MM.1S (cell line): ENCODE measurements at regions not wholly inside any gene's neighbourhood (a gene's known extent, or its start where the extent isn't known, plus 50 kb on each side); places are given as distances from the start of the nearest gene placed in this dataset.

Source experiments
- DNase-seq: peaks from one replicate; pipeline ENCODE4 v3.0.0-alpha.2; 2015
- H2AFZ ChIP-seq: fragments of 300-600 bp; sonication (generic); 2 replicates; pipeline ENCODE4 v1.6.0; 2016; ENCODE audit warnings: antibody characterized with exemption, low read length
- H3F3A ChIP-seq: fragments of 300-600 bp; sonication (generic); 2 replicates; pipeline ENCODE4 v1.6.1; 2016; ENCODE audit warnings: mild to moderate bottlenecking, antibody characterized with exemption, low read length, moderate library complexity, mixed read lengths; ENCODE audit not compliant: insufficient read depth
- H3K27ac ChIP-seq: fragments of 300-600 bp; sonication (generic); 2 replicates; pipeline ENCODE4 v1.5.1; 2016; ENCODE audit warnings: mild to moderate bottlenecking, low read length
- H3K27me3 ChIP-seq: fragments of 300-600 bp; sonication (generic); replicated peaks from 2 replicates; pipeline ENCODE4 v1.6.0; 2016; ENCODE audit warnings: low read length; ENCODE audit not compliant: insufficient read depth
- H3K36me3 ChIP-seq: fragments of 300-600 bp; sonication (generic); replicated peaks from 2 replicates; pipeline ENCODE4 v1.6.1; 2016; ENCODE audit warnings: mild to moderate bottlenecking, low read length, mixed read lengths; ENCODE audit not compliant: insufficient read depth
- H3K4me1 ChIP-seq: fragments of 300-600 bp; sonication (generic); 2 replicates; pipeline ENCODE4 v1.6.1; 2016; ENCODE audit warnings: low read length, mixed read lengths
- H3K4me2 ChIP-seq: fragments of 300-600 bp; sonication (generic); 2 replicates; pipeline ENCODE4 v1.6.0; 2016; ENCODE audit warnings: low read depth, low read length
- H3K4me3 ChIP-seq: fragments of 300-600 bp; sonication (generic); 2 replicates; pipeline ENCODE4 v1.5.1; 2016; ENCODE audit warnings: low read length, mixed read lengths
- H3K79me2 ChIP-seq: fragments of 300-600 bp; sonication (generic); 2 replicates; pipeline ENCODE4 v1.6.1; 2016; ENCODE audit warnings: mixed run types, low read length, mixed read lengths
- H3K9ac ChIP-seq: fragments of 300-600 bp; sonication (generic); 2 replicates; pipeline ENCODE4 v1.6.1; 2016; ENCODE audit warnings: low read length, mixed read lengths
- H3K9me2 ChIP-seq: fragments of 300-600 bp; sonication (generic); replicated peaks from 2 replicates; pipeline ENCODE4 v1.6.1; 2016; ENCODE audit warnings: mild to moderate bottlenecking, low read length, mixed read lengths; ENCODE audit not compliant: insufficient read depth
- H3K9me3 ChIP-seq: fragments of 300-600 bp; sonication (generic); replicated peaks from 2 replicates; pipeline ENCODE4 v1.6.1; 2016; ENCODE audit warnings: mild to moderate bottlenecking, low read length, mixed read lengths; ENCODE audit not compliant: insufficient read depth
- H4K20me1 ChIP-seq: fragments of 300-600 bp; sonication (generic); 2 replicates; pipeline ENCODE4 v1.6.1; 2016; ENCODE audit warnings: mild to moderate bottlenecking, low read length, moderate library complexity, mixed read lengths; ENCODE audit not compliant: insufficient read depth
- EZH2 ChIP-seq: fragments of 300-600 bp; sonication (generic); optimal IDR thresholded peaks from 2 replicates; pipeline ENCODE3; 2017; ENCODE audit warnings: low read depth, mild to moderate bottlenecking, antibody characterized with exemption, low read length, mixed read lengths
- EZH2phosphoT487 ChIP-seq: fragments of 300-600 bp; sonication (generic); IDR thresholded peaks from 2 replicates; pipeline ENCODE4 v1.6.1; 2018; ENCODE audit warnings: antibody characterized with exemption, low read length
- TF ChIP-seq, protein P1 (sequence below): fragments of 300-600 bp; sonication (generic); IDR thresholded peaks from 2 replicates; pipeline ENCODE4 v1.5.1; 2016; ENCODE audit warnings: antibody characterized with exemption, low read length, mixed read lengths

GRCh38 chr3:148034353-148034752 is 625.2 kb downstream of the ZIC1 start:
- Histone ChIP-seq H3K4me3 (no peak overlapping the region), H3K4me2 (no peak overlapping the region), H3K27ac (no peak overlapping the region), H4K20me1 (no peaks in the 10 kb centered on the region), H3K9ac (no peak overlapping the region), H3K79me2 (no peaks in the 10 kb centered on the region), H3K27me3 (no peaks in the 10 kb centered on the region), H3K4me1 (no peaks in the 10 kb centered on the region), H3K9me2 (no peaks in the 10 kb centered on the region), H3F3A (no peaks in the 10 kb centered on the region), H3K36me3 (no peaks in the 10 kb centered on the region), H3K9me3 (no peaks in the 10 kb centered on the region), H2AFZ (no peak overlapping the region)
- no peak for DNase-seq
- TF ChIP-seq EZH2 = no peak
- TF ChIP-seq EZH2phosphoT487 = no peak
- TF ChIP-seq, protein P1, sequence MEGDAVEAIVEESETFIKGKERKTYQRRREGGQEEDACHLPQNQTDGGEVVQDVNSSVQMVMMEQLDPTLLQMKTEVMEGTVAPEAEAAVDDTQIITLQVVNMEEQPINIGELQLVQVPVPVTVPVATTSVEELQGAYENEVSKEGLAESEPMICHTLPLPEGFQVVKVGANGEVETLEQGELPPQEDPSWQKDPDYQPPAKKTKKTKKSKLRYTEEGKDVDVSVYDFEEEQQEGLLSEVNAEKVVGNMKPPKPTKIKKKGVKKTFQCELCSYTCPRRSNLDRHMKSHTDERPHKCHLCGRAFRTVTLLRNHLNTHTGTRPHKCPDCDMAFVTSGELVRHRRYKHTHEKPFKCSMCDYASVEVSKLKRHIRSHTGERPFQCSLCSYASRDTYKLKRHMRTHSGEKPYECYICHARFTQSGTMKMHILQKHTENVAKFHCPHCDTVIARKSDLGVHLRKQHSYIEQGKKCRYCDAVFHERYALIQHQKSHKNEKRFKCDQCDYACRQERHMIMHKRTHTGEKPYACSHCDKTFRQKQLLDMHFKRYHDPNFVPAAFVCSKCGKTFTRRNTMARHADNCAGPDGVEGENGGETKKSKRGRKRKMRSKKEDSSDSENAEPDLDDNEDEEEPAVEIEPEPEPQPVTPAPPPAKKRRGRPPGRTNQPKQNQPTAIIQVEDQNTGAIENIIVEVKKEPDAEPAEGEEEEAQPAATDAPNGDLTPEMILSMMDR = no peak

- Histone ChIP-seq H3K9me2 (no peaks in the 10 kb centered on the region), H3K36me3 (no peaks in the 10 kb centered on the region), H3K9me3 (no peaks in the 10 kb centered on the region), H3K4me3 (no peak overlapping the region), H3K4me2 (no peak overlapping the region), H3K79me2 (no peaks in the 10 kb centered on the region), H3F3A (no peaks in the 10 kb centered on the region), H3K27ac (no peak overlapping the region), H3K27me3 (no peaks in the 10 kb centered on the region), H3K4me1 (no peaks in the 10 kb centered on the region), H3K9ac (no peak overlapping the region), H4K20me1 (no peaks in the 10 kb centered on the region), H2AFZ (no peak overlapping the region)
- DNase-seq = no peak
- TF ChIP-seq EZH2phosphoT487 (no peak), EZH2 (no peak)
- TF ChIP-seq, protein P1 = no peak
These were observed 627.2 kb downstream of the ZIC1 start for GRCh38 chr3:148036331-148036876.

DNA sequence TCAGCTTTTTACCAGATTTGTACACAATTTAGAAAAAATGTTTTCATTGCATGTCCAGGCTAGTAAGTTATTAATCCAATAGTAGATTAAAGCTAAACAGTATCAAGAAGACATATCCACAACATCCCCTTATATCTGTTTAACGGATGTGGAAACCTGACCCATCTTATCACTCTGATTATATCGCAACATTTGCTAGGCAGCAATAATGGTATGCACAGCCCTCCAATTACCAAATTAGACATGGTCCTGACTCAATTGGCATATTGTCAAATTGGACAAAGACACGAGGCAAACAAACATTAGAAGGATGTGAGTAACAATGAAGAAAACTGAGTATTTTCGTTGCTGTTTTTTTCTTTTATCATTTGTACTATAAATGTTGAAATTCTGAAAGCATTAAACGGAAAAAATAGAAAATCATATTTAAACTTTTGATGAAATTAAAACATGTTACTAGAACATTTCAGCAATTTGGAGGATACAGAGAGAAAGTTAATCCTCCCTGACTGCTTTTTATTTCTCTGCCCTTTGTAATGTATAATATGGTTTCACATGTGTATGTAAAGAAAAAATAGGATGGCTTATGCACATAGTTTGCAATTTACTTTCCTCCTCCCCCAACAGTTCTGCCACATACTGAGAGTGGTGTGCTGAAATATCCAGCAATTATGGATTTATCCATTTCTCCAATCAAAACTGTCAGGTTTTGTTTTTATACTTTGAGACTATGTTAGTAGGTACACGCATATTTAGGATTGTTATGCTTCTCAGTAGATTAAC is 633.7 kb downstream of the ZIC1 start:
- H3K9ac ChIP-seq = no peak overlapping the region
- H3K27me3 ChIP-seq = no peaks in the 10 kb centered on the region
- no peak overlapping the region for H3K27ac ChIP-seq
- no peaks in the 10 kb centered on the region for H3K36me3 ChIP-seq
- H3K4me1 ChIP-seq = no peaks in the 10 kb centered on the region
- no peak overlapping the region for H3K4me3 ChIP-seq
- TF ChIP-seq EZH2 = no peak
- no peak for TF ChIP-seq EZH2phosphoT487
- TF ChIP-seq, protein P1 = no peak
- no peak overlapping the region for H3K4me2 ChIP-seq
- DNase-seq = no peak
- H3K9me2 ChIP-seq = no peaks in the 10 kb centered on the region
- H2AFZ ChIP-seq = no peak overlapping the region
- no peaks in the 10 kb centered on the region for H4K20me1 ChIP-seq
- no peaks in the 10 kb centered on the region for H3F3A ChIP-seq
- H3K79me2 ChIP-seq = no peaks in the 10 kb centered on the region
- H3K9me3 ChIP-seq = no peaks in the 10 kb centered on the region
